Kidney epithelial cell (primary cell): ENCODE measurements at regions not wholly inside any gene's neighbourhood (a gene's known extent, or its start where the extent isn't known, plus 50 kb on each side); places are given as distances from the start of the nearest gene placed in this dataset.

Source experiments
- DNase-seq: peaks from one replicate; pipeline ENCODE4 v3.0.0-alpha.2; 2010; ENCODE audit warnings: low read depth
- H3K27me3 ChIP-seq: 2 replicates; pipeline ENCODE4 v1.6.0; 2011; ENCODE audit warnings: low read length; ENCODE audit not compliant: control insufficient read depth, insufficient read depth
- H3K36me3 ChIP-seq: 2 replicates; pipeline ENCODE4 v1.5.1; 2011; ENCODE audit warnings: low read length; ENCODE audit not compliant: control insufficient read depth, insufficient read depth
- H3K4me3 ChIP-seq: 2 replicates; pipeline ENCODE4 v1.5.1; 2011; ENCODE audit warnings: low read depth, mild to moderate bottlenecking, control low read depth, low read length
- TF ChIP-seq, protein P1 (sequence below): IDR thresholded peaks from 2 replicates; pipeline ENCODE4 v1.5.1; 2011; ENCODE audit warnings: mild to moderate bottlenecking, moderate library complexity, low read length, control low read depth, inconsistent platforms; ENCODE audit not compliant: insufficient read depth, poor library complexity, severe bottlenecking

DNA sequence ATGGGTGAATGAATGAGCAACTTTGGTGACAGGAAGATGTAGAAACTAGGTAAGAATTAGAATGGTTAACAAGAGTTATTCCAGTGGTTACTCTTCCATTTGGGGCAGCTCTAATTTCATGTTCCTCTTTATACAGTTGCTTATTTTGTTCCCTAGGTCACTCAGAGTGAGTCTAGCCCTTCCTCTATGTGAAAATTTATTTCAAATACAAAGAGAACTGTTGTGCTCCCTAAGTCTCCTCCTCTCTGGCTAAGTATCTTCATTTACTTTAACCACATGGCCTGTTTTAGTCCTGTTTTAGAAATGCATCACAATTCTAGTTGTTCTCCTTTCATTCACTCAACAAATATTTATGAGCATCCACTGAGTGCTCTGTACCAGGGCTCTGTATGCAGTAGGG is 51.1 kb upstream of the HIF1A start:
- Histone ChIP-seq H3K27me3 (no peaks in the 10 kb centered on the region), H3K36me3 (no peaks in the 10 kb centered on the region), H3K4me3 (no peak overlapping the region)
- DNase-seq: no peak
- TF ChIP-seq, protein P1, sequence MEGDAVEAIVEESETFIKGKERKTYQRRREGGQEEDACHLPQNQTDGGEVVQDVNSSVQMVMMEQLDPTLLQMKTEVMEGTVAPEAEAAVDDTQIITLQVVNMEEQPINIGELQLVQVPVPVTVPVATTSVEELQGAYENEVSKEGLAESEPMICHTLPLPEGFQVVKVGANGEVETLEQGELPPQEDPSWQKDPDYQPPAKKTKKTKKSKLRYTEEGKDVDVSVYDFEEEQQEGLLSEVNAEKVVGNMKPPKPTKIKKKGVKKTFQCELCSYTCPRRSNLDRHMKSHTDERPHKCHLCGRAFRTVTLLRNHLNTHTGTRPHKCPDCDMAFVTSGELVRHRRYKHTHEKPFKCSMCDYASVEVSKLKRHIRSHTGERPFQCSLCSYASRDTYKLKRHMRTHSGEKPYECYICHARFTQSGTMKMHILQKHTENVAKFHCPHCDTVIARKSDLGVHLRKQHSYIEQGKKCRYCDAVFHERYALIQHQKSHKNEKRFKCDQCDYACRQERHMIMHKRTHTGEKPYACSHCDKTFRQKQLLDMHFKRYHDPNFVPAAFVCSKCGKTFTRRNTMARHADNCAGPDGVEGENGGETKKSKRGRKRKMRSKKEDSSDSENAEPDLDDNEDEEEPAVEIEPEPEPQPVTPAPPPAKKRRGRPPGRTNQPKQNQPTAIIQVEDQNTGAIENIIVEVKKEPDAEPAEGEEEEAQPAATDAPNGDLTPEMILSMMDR: no peak

DNA sequence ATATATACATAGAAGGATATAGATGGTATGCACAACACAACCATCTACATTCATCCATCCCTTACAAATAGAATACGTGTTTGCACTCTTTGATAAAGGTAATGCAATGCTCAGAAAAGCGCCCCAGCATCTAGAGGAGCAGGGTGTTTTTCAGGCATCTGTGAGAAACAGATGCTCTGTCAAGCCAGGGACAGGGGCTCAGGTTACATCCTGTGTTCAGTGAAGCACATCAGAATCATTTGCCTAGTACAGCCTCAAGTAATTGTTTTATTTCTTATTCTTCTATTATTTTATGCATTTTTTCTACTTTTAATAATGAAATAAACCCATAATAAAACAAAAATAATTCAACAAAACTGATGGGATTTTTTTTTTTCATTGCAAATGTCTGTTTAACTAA is 50.5 kb upstream of the HIF1A start:
- TF ChIP-seq, protein P1: no peak
- no peak for DNase-seq
- no peaks in the 10 kb centered on the region for H3K27me3 ChIP-seq
- no peak overlapping the region for H3K4me3 ChIP-seq
- no peaks in the 10 kb centered on the region for H3K36me3 ChIP-seq

DNA sequence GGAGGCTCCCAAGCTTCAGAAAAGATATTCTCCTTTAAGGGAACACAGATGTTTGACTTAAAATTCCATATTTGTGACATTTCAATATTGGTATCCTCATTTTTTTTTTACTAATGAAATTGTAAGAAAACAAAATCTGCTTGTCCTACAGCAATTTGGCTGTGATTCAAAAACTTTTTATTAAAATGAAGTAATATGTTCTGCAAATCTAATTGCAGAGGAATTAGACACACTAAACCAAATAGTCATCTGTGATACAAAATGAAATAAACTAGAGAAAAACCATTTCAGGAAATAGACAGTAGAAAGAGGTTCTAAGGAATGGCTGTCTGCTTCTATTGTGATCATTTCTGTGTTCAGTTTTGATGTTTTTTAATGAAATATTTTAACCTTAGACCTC is 50.1 kb upstream of the HIF1A start:
- H3K36me3 ChIP-seq: no peaks in the 10 kb centered on the region
- no peak overlapping the region for H3K4me3 ChIP-seq
- no peak for DNase-seq
- TF ChIP-seq, protein P1: no peak
- H3K27me3 ChIP-seq: no peaks in the 10 kb centered on the region
